Astrocyte of the spinal cord (primary cell): ENCODE measurements at regions not wholly inside any gene's neighbourhood (a gene's known extent, or its start where the extent isn't known, plus 50 kb on each side); places are given as distances from the start of the nearest gene placed in this dataset.
"Not testable (repeated sequence)": the region's sequence is repeated elsewhere in the genome, so short reads cannot be mapped to it uniquely, and the experiment has no call there.

ENCODE experiments used
- DNase-seq: peaks from one replicate; pipeline ENCODE4 v3.0.0; 2011; ENCODE audit warnings: low read depth, low spot score
- H3K4me3 ChIP-seq: 2 replicates; pipeline ENCODE4 v1.5.1; 2011; ENCODE audit warnings: low read depth, mild to moderate bottlenecking, low read length, moderate library complexity
- CTCF ChIP-seq: IDR thresholded peaks from 2 replicates; pipeline ENCODE4 v1.5.1; 2012; ENCODE audit warnings: low read depth, mild to moderate bottlenecking, low read length, inconsistent platforms
- in situ Hi-C: cut with HindIII; loops from 2 replicates; pipeline ENCODE4 v1.10.0; 2017; ENCODE audit warnings: low sequenced_read_pairs

GRCh38 chr1:115529216-115529897, 112.4 kb upstream of the VANGL1 start:
- H3K4me3 ChIP-seq = no peak overlapping the region
- in situ Hi-C loops = no loop called here
- TF ChIP-seq CTCF = no peak
- DNase-seq = no peak

- in situ Hi-C loops, H3K4me3 ChIP-seq, DNase-seq: not testable (repeated sequence)
Measured at GRCh38 chr1:115528336-115528735, 113.4 kb upstream of the VANGL1 start.

- DNase-seq = no peak
- no peak overlapping the region for H3K4me3 ChIP-seq
- in situ Hi-C loops = no loop called here
- no peak for TF ChIP-seq CTCF
Measured at GRCh38 chr1:115527746-115528145, 114.0 kb upstream of the VANGL1 start.

- no peak for TF ChIP-seq CTCF
- in situ Hi-C loops = no loop called here
- no peak for DNase-seq
- no peak overlapping the region for H3K4me3 ChIP-seq
Measured at GRCh38 chr1:115526900-115527299, 114.9 kb upstream of the VANGL1 start.

GRCh38 chr1:115524236-115524635, 117.5 kb upstream of the VANGL1 start:
- no peak for TF ChIP-seq CTCF
- no peak for DNase-seq
- in situ Hi-C loops = no loop called here
- no peak overlapping the region for H3K4me3 ChIP-seq

GRCh38 chr1:115522386-115522785, 119.4 kb upstream of the VANGL1 start:
- no peak for TF ChIP-seq CTCF
- H3K4me3 ChIP-seq = no peak overlapping the region
- in situ Hi-C loops = no loop called here
- no peak for DNase-seq

- in situ Hi-C loops = no loop called here
- H3K4me3 ChIP-seq = no peak overlapping the region
- no peak for DNase-seq
- no peak for TF ChIP-seq CTCF
Measured at GRCh38 chr1:115515270-115515669, 126.5 kb upstream of the VANGL1 start.

GRCh38 chr1:115510226-115510625, 131.5 kb upstream of the VANGL1 start:
- in situ Hi-C loops, H3K4me3 ChIP-seq, DNase-seq: not testable (repeated sequence)
